Activated naive CD8-positive, alpha-beta T cell (primary cell): ENCODE measurements at regions not wholly inside any gene's neighbourhood (a gene's known extent, or its start where the extent isn't known, plus 50 kb on each side); places are given as distances from the start of the nearest gene placed in this dataset.

ENCODE experiments used
- H3K27ac Mint-ChIP-seq: one replicate; pipeline ENCODE4 v1.8.0; 2021; ENCODE audit warnings: mixed read lengths
- H3K27me3 Mint-ChIP-seq: one replicate; pipeline ENCODE4 v1.8.0; 2021; ENCODE audit warnings: mixed read lengths
- H3K36me3 Mint-ChIP-seq: one replicate; pipeline ENCODE4 v1.8.0; 2021; ENCODE audit warnings: mixed read lengths
- H3K4me1 Mint-ChIP-seq: one replicate; pipeline ENCODE4 v1.8.0; 2021; ENCODE audit warnings: low read depth, mixed read lengths
- H3K4me3 Mint-ChIP-seq: one replicate; pipeline ENCODE4 v1.8.0; 2021; ENCODE audit warnings: mild to moderate bottlenecking, mixed read lengths
- H3K9me3 Mint-ChIP-seq: one replicate; pipeline ENCODE4 v1.8.0; 2021; ENCODE audit warnings: low read depth, mixed read lengths

- H3K9me3 Mint-ChIP-seq = no peaks in the 10 kb centered on the region
Observed at GRCh38 chr1:37233606-37234005, 199.3 kb upstream of the GRIK3 start.

GRCh38 chr1:37234941-37235418, 200.7 kb upstream of the GRIK3 start:
- no peaks in the 10 kb centered on the region for H3K4me1 Mint-ChIP-seq
- H3K36me3 Mint-ChIP-seq = peaks cover 2% of the 10 kb centered on the region
- H3K27ac Mint-ChIP-seq = no peak overlapping the region
- peaks cover 22% of the 10 kb centered on the region for H3K27me3 Mint-ChIP-seq
- no peak overlapping the region for H3K4me3 Mint-ChIP-seq
- H3K9me3 Mint-ChIP-seq = no peaks in the 10 kb centered on the region

More at GRCh38 chr1:37233606-37234005, 199.3 kb upstream of the GRIK3 start:
- Mint-ChIP-seq H3K4me3 (no peak overlapping the region), H3K27me3 (peaks cover 22% of the 10 kb centered on the region), H3K27ac (no peak overlapping the region), H3K36me3 (peaks cover 2% of the 10 kb centered on the region), H3K4me1 (no peaks in the 10 kb centered on the region)

- no peaks in the 10 kb centered on the region for H3K36me3 Mint-ChIP-seq
- H3K9me3 Mint-ChIP-seq = no peaks in the 10 kb centered on the region
- H3K27me3 Mint-ChIP-seq = peaks cover 17% of the 10 kb centered on the region
- H3K4me1 Mint-ChIP-seq = no peaks in the 10 kb centered on the region
- no peak overlapping the region for H3K27ac Mint-ChIP-seq
- no peak overlapping the region for H3K4me3 Mint-ChIP-seq
Observed at GRCh38 chr1:37237948-37238347, 203.6 kb upstream of the GRIK3 start.

- Mint-ChIP-seq H3K36me3 (no peaks in the 10 kb centered on the region), H3K9me3 (no peaks in the 10 kb centered on the region), H3K27ac (no peak overlapping the region), H3K27me3 (peaks cover 12% of the 10 kb centered on the region), H3K4me1 (no peaks in the 10 kb centered on the region), H3K4me3 (no peak overlapping the region)
Observed at GRCh38 chr1:37238364-37239224, 204.3 kb upstream of the GRIK3 start.

- Mint-ChIP-seq H3K36me3 (no peaks in the 10 kb centered on the region), H3K4me1 (no peaks in the 10 kb centered on the region), H3K27ac (no peak overlapping the region), H3K27me3 (peaks cover 9% of the 10 kb centered on the region), H3K4me3 (no peak overlapping the region), H3K9me3 (no peaks in the 10 kb centered on the region)
Observed at GRCh38 chr1:37239225-37239740, 205.0 kb upstream of the GRIK3 start.

- H3K27ac Mint-ChIP-seq = no peak overlapping the region
- peaks cover 4% of the 10 kb centered on the region for H3K27me3 Mint-ChIP-seq
- no peak overlapping the region for H3K4me3 Mint-ChIP-seq
- H3K4me1 Mint-ChIP-seq = no peaks in the 10 kb centered on the region
- H3K9me3 Mint-ChIP-seq = no peaks in the 10 kb centered on the region
- H3K36me3 Mint-ChIP-seq = no peaks in the 10 kb centered on the region
Observed at GRCh38 chr1:37240897-37241296, 206.6 kb upstream of the GRIK3 start.

- no peaks in the 10 kb centered on the region for H3K4me1 Mint-ChIP-seq
- no peaks in the 10 kb centered on the region for H3K27me3 Mint-ChIP-seq
- no peak overlapping the region for H3K27ac Mint-ChIP-seq
- H3K9me3 Mint-ChIP-seq = no peaks in the 10 kb centered on the region
- H3K4me3 Mint-ChIP-seq = no peak overlapping the region
- H3K36me3 Mint-ChIP-seq = no peaks in the 10 kb centered on the region
Observed at GRCh38 chr1:37242501-37242900, 208.2 kb upstream of the GRIK3 start.

- Mint-ChIP-seq H3K9me3 (no peaks in the 10 kb centered on the region), H3K27me3 (peaks cover 5% of the 10 kb centered on the region), H3K4me1 (no peaks in the 10 kb centered on the region), H3K27ac (no peak overlapping the region), H3K4me3 (no peak overlapping the region), H3K36me3 (no peaks in the 10 kb centered on the region)
Observed at GRCh38 chr1:37243368-37244082, 209.2 kb upstream of the GRIK3 start.

GRCh38 chr1:37244083-37244480, 209.8 kb upstream of the GRIK3 start:
- peaks cover 5% of the 10 kb centered on the region for H3K27me3 Mint-ChIP-seq

GRCh38 chr1:37244815-37245214, 210.5 kb upstream of the GRIK3 start:
- Mint-ChIP-seq H3K36me3 (no peaks in the 10 kb centered on the region), H3K4me3 (no peak overlapping the region), H3K27ac (no peak overlapping the region), H3K27me3 (peaks cover 6% of the 10 kb centered on the region), H3K9me3 (no peaks in the 10 kb centered on the region), H3K4me1 (no peaks in the 10 kb centered on the region)

More at GRCh38 chr1:37244083-37244480, 209.8 kb upstream of the GRIK3 start:
- no peaks in the 10 kb centered on the region for H3K9me3 Mint-ChIP-seq
- H3K27ac Mint-ChIP-seq = no peak overlapping the region
- H3K4me1 Mint-ChIP-seq = no peaks in the 10 kb centered on the region
- no peaks in the 10 kb centered on the region for H3K36me3 Mint-ChIP-seq
- H3K4me3 Mint-ChIP-seq = no peak overlapping the region

- H3K9me3 Mint-ChIP-seq = no peaks in the 10 kb centered on the region
- H3K4me3 Mint-ChIP-seq = no peak overlapping the region
- no peak overlapping the region for H3K27ac Mint-ChIP-seq
- no peaks in the 10 kb centered on the region for H3K4me1 Mint-ChIP-seq
- H3K27me3 Mint-ChIP-seq = peaks cover 9% of the 10 kb centered on the region
- no peaks in the 10 kb centered on the region for H3K36me3 Mint-ChIP-seq
Observed at GRCh38 chr1:37246631-37247030, 212.3 kb upstream of the GRIK3 start.

- Mint-ChIP-seq H3K4me3 (no peak overlapping the region), H3K9me3 (no peaks in the 10 kb centered on the region), H3K27me3 (peaks cover 15% of the 10 kb centered on the region), H3K36me3 (no peaks in the 10 kb centered on the region), H3K4me1 (no peaks in the 10 kb centered on the region), H3K27ac (no peak overlapping the region)
Observed at GRCh38 chr1:37250371-37250770, 216.1 kb upstream of the GRIK3 start.

GRCh38 chr1:37255136-37255795, 219.1 kb upstream of the ZC3H12A start:
- peaks cover 37% of the 10 kb centered on the region for H3K27me3 Mint-ChIP-seq
- no peak overlapping the region for H3K4me3 Mint-ChIP-seq
- H3K9me3 Mint-ChIP-seq = no peaks in the 10 kb centered on the region
- no peaks in the 10 kb centered on the region for H3K4me1 Mint-ChIP-seq
- no peak overlapping the region for H3K27ac Mint-ChIP-seq
- H3K36me3 Mint-ChIP-seq = no peaks in the 10 kb centered on the region

- no peaks in the 10 kb centered on the region for H3K36me3 Mint-ChIP-seq
- H3K4me1 Mint-ChIP-seq = no peaks in the 10 kb centered on the region
- no peak overlapping the region for H3K4me3 Mint-ChIP-seq
- H3K9me3 Mint-ChIP-seq = no peaks in the 10 kb centered on the region
- no peak overlapping the region for H3K27ac Mint-ChIP-seq
- peaks cover 35% of the 10 kb centered on the region for H3K27me3 Mint-ChIP-seq
Observed at GRCh38 chr1:37255868-37256267, 218.5 kb upstream of the ZC3H12A start.

- H3K4me3 Mint-ChIP-seq = no peak overlapping the region
- H3K27me3 Mint-ChIP-seq = peaks cover 41% of the 10 kb centered on the region
- H3K36me3 Mint-ChIP-seq = no peaks in the 10 kb centered on the region
- no peak overlapping the region for H3K27ac Mint-ChIP-seq
- no peaks in the 10 kb centered on the region for H3K9me3 Mint-ChIP-seq
- no peaks in the 10 kb centered on the region for H3K4me1 Mint-ChIP-seq
Observed at GRCh38 chr1:37257646-37258045, 216.7 kb upstream of the ZC3H12A start.
